Keratinocyte (primary cell): ENCODE measurements at regions not wholly inside any gene's neighbourhood (a gene's known extent, or its start where the extent isn't known, plus 50 kb on each side); places are given as distances from the start of the nearest gene placed in this dataset.

Source experiments
- DNase-seq: peaks from one replicate; pipeline ENCODE4 v3.0.0-alpha.2; 2011; ENCODE audit warnings: low read depth, missing footprints, low spot score
- FAIRE-seq: peaks from 2 replicates; lab custom pipeline; 2011; peaks lifted over from hg19 to GRCh38; lab: Jason Lieb, UNC
- H2AFZ ChIP-seq: 2 replicates; pipeline ENCODE4 v1.6.0; 2012; ENCODE audit warnings: low read length, control low read depth, inconsistent platforms; ENCODE audit not compliant: control insufficient read depth
- H3K27ac ChIP-seq: 2 replicates; pipeline ENCODE4 v1.5.1; 2011; ENCODE audit warnings: low read length; ENCODE audit not compliant: control insufficient read depth, insufficient read depth
- H3K27me3 ChIP-seq: 3 replicates; pipeline ENCODE4 v1.6.0; 2011; ENCODE audit warnings: low read length; ENCODE audit not compliant: control insufficient read depth, insufficient read depth; ENCODE audit errors: extremely low read depth
- H3K36me3 ChIP-seq, 2 experiments: 2 replicates in 1 of 2; 3 replicates in 1 of 2; pipeline ENCODE4 v1.5.1; 2011; ENCODE audit warnings: low read length in 2 of 2, mild to moderate bottlenecking in 1 of 2; ENCODE audit not compliant: control insufficient read depth in 2 of 2, insufficient read depth in 2 of 2; ENCODE audit errors: extremely low read depth in 1 of 2
- H3K4me1 ChIP-seq: 3 replicates; pipeline ENCODE4 v1.5.1; 2011; ENCODE audit warnings: low read length; ENCODE audit not compliant: control insufficient read depth, insufficient read depth; ENCODE audit errors: extremely low read depth
- H3K4me2 ChIP-seq: 3 replicates; pipeline ENCODE4 v1.6.0; 2011; ENCODE audit warnings: low read depth, low read length; ENCODE audit not compliant: control insufficient read depth, insufficient read depth; ENCODE audit errors: extremely low read depth
- H3K4me3 ChIP-seq, 3 experiments: fragments of 200-600 bp in 1 of 3; sonication (generic) in 1 of 3; 2 replicates in 2 of 3; 3 replicates in 1 of 3; pipeline ENCODE4 v1.5.1; 2011 to 2016; ENCODE audit warnings: low read length in 3 of 3, mild to moderate bottlenecking in 3 of 3, control low read depth in 2 of 3, inconsistent platforms in 1 of 3, low read depth in 1 of 3, mixed read lengths in 1 of 3, mixed run types in 1 of 3, moderate library complexity in 1 of 3; ENCODE audit not compliant: control insufficient read depth in 2 of 3, insufficient read depth in 2 of 3; ENCODE audit errors: extremely low read depth in 1 of 3
- H3K79me2 ChIP-seq: 2 replicates; pipeline ENCODE4 v1.6.0; 2012; ENCODE audit warnings: low read length; ENCODE audit not compliant: control insufficient read depth, insufficient read depth
- H3K9ac ChIP-seq: 3 replicates; pipeline ENCODE4 v1.6.0; 2011; ENCODE audit warnings: low read length; ENCODE audit not compliant: control insufficient read depth, insufficient read depth; ENCODE audit errors: extremely low read depth
- H3K9me1 ChIP-seq: 3 replicates; pipeline ENCODE4 v1.6.0; 2011; ENCODE audit warnings: low read length; ENCODE audit not compliant: control insufficient read depth, insufficient read depth; ENCODE audit errors: extremely low read depth
- H3K9me3 ChIP-seq: 2 replicates; pipeline ENCODE4 v1.5.1; 2012; ENCODE audit warnings: low read depth, low read length; ENCODE audit not compliant: control insufficient read depth
- H4K20me1 ChIP-seq: 3 replicates; pipeline ENCODE4 v1.6.0; 2011; ENCODE audit warnings: low read length; ENCODE audit not compliant: control insufficient read depth, insufficient read depth; ENCODE audit errors: extremely low read depth
- EZH2 ChIP-seq: IDR thresholded peaks from one replicate; pipeline ENCODE4 v1.6.1; 2012; ENCODE audit warnings: inconsistent platforms, mild to moderate bottlenecking, low read length, moderate library complexity
- dilution Hi-C: fragments of 300-500 bp; cut with MboI; formaldehyde crosslinking; loops from one replicate; pipeline ENCODE4 v1.7.0; 2020; ENCODE audit warnings: low sequenced_read_pairs; ENCODE audit not compliant: extremely low pct_ligation_motif_present
- TF ChIP-seq, protein P1 (sequence below), 3 experiments: IDR thresholded peaks in 1 of 3; conservative IDR thresholded peaks in 1 of 3; optimal IDR thresholded peaks in 1 of 3; 2 replicates in 2 of 3; 3 replicates in 1 of 3; pipeline versions ENCODE3 to v1.5.1; 2011; ENCODE audit warnings: low read length in 3 of 3, mild to moderate bottlenecking in 3 of 3, moderate library complexity in 2 of 3, control low read depth in 1 of 3, inconsistent platforms in 1 of 3; ENCODE audit not compliant: insufficient read depth in 2 of 3; ENCODE audit errors: extremely low read depth in 1 of 3

DNA sequence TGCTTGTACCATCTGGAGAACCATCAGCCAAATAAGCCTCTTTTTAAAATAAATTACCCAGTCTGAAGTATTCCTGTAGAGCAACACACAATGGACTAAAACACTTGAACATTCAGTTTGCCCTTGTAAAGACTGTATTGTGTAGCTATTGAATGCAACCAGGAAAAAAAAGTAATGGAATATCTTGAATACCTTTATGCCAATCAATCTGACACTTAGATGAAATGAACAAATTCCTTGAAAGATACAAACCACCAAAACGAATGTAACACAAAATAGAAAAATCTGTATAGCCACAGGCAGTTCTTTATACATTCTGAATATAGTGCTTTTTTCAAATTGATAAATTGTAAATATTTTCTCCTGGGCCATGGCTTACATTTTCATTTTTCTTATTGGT, 63.3 kb upstream of the KCNJ16 start:
- Histone ChIP-seq H3K27ac (no peak overlapping the region), H3K4me2 (no peak overlapping the region), H3K36me3 (no peaks in the 10 kb centered on the region), H3K4me3 (no peak overlapping the region), H3K27me3 (no peaks in the 10 kb centered on the region), H3K79me2 (no peaks in the 10 kb centered on the region), H3K9me1 (no peaks in the 10 kb centered on the region), H3K9me3 (no peaks in the 10 kb centered on the region), H4K20me1 (no peaks in the 10 kb centered on the region), H3K9ac (no peak overlapping the region), H2AFZ (no peak overlapping the region), H3K4me1 (no peaks in the 10 kb centered on the region)
- no peak for TF ChIP-seq EZH2
- TF ChIP-seq, protein P1, sequence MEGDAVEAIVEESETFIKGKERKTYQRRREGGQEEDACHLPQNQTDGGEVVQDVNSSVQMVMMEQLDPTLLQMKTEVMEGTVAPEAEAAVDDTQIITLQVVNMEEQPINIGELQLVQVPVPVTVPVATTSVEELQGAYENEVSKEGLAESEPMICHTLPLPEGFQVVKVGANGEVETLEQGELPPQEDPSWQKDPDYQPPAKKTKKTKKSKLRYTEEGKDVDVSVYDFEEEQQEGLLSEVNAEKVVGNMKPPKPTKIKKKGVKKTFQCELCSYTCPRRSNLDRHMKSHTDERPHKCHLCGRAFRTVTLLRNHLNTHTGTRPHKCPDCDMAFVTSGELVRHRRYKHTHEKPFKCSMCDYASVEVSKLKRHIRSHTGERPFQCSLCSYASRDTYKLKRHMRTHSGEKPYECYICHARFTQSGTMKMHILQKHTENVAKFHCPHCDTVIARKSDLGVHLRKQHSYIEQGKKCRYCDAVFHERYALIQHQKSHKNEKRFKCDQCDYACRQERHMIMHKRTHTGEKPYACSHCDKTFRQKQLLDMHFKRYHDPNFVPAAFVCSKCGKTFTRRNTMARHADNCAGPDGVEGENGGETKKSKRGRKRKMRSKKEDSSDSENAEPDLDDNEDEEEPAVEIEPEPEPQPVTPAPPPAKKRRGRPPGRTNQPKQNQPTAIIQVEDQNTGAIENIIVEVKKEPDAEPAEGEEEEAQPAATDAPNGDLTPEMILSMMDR (optimal IDR thresholded peaks at IDR 0.05 in 1 of 3, IDR thresholded peaks at IDR 0.05 in 1 of 3, conservative IDR thresholded peaks at IDR 0.05 in 1 of 3; ENCODE audit: extremely low read depth in 1 of 3, insufficient read depth in 2 of 3, low read length in 3 of 3), result no peak
- FAIRE-seq (no peak), DNase-seq (no peak)
- dilution Hi-C loops, result no loop called here

DNA sequence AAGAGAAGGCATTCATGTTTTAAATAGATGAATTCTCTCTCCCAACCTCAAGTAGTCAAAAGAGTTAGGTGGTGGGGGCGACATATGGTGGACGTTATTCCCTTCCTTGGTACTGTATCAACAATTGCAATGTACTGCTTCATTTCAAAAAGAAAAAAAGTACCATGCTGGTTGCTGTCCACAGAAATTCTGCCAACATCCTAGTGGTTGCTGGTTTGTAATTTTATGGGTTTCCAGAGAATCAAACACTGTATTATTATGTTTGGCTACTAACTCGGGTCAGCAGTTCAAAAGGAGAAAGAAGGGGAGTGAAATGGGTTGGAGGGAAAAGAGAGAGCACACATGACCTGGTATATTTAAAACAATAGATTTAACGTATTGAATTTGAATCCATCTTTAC, 61.1 kb upstream of the KCNJ16 start:
- no peak for FAIRE-seq
- no peaks in the 10 kb centered on the region for H3K36me3 ChIP-seq
- dilution Hi-C loops, result no loop called here
- no peaks in the 10 kb centered on the region for H3K79me2 ChIP-seq
- no peaks in the 10 kb centered on the region for H3K9me3 ChIP-seq
- TF ChIP-seq, protein P1 (optimal IDR thresholded peaks at IDR 0.05 in 1 of 3, IDR thresholded peaks at IDR 0.05 in 1 of 3, conservative IDR thresholded peaks at IDR 0.05 in 1 of 3; ENCODE audit: extremely low read depth in 1 of 3, insufficient read depth in 2 of 3, low read length in 3 of 3), result no peak
- no peak for TF ChIP-seq EZH2
- H3K9ac ChIP-seq, result no peak overlapping the region
- H3K4me2 ChIP-seq, result no peak overlapping the region
- DNase-seq, result no peak
- H3K9me1 ChIP-seq, result no peaks in the 10 kb centered on the region
- no peaks in the 10 kb centered on the region for H3K27me3 ChIP-seq
- no peaks in the 10 kb centered on the region for H4K20me1 ChIP-seq
- H3K4me1 ChIP-seq, result no peaks in the 10 kb centered on the region
- no peak overlapping the region for H3K4me3 ChIP-seq
- H3K27ac ChIP-seq, result no peak overlapping the region
- H2AFZ ChIP-seq, result no peak overlapping the region
